Gastrocnemius medialis (tissue), 4 donors: ENCODE measurements at regions not wholly inside any gene's neighbourhood (a gene's known extent, or its start where the extent isn't known, plus 50 kb on each side); places are given as distances from the start of the nearest gene placed in this dataset.

Source experiments
- CTCF ChIP-seq, 5 experiments: fragments of 450-650 bp in 3 of 5; fragments of 200-600 bp in 2 of 5; sonication (generic) in 2 of 5; IDR thresholded peaks in 4 of 5; conservative IDR thresholded peaks in 1 of 5; 1 replicate in 4 of 5; 2 replicates in 1 of 5; pipeline ENCODE4 v1.5.1; 2016 to 2019; ENCODE audit warnings: antibody characterized with exemption in 5 of 5, mild to moderate bottlenecking in 3 of 5, moderate library complexity in 3 of 5
- POLR2A ChIP-seq, 2 donors: fragments of 450-650 bp; IDR thresholded peaks; one replicate each; pipeline ENCODE4 v1.6.1; 2017; ENCODE audit warnings: antibody characterized with exemption in 2 of 2, mild to moderate bottlenecking in 2 of 2, moderate library complexity in 2 of 2

- no peak for TF ChIP-seq CTCF (IDR thresholded peaks at IDR 0.05 in 4 of 5, conservative IDR thresholded peaks at IDR 0.05 in 1 of 5)
- no peak for TF ChIP-seq POLR2A (IDR thresholded peaks at IDR 0.05)
These were observed 158.9 kb upstream of the FERD3L start for GRCh38 chr7:19304086-19304485.
